Hepatocyte (in vitro differentiated cells): ENCODE measurements at regions not wholly inside any gene's neighbourhood (a gene's known extent, or its start where the extent isn't known, plus 50 kb on each side); places are given as distances from the start of the nearest gene placed in this dataset.

ENCODE experiments used
- DNase-seq: peaks from one replicate; pipeline ENCODE4 v3.0.0-alpha.2; 2016; ENCODE audit warnings: low spot score
- H2AFZ ChIP-seq: fragments of 200-600 bp; sonication (generic); 2 replicates; pipeline ENCODE4 v1.6.0; 2016; ENCODE audit warnings: antibody characterized with exemption, mild to moderate bottlenecking
- H3K27ac ChIP-seq: fragments of 200-600 bp; sonication (generic); 2 replicates; pipeline ENCODE4 v1.5.1; 2016; ENCODE audit warnings: mild to moderate bottlenecking
- H3K27me3 ChIP-seq: fragments of 200-600 bp; sonication (generic); 2 replicates; pipeline ENCODE4 v1.6.1; 2016
- H3K36me3 ChIP-seq: fragments of 200-600 bp; sonication (generic); replicated peaks from 2 replicates; pipeline ENCODE4 v1.5.1; 2016; ENCODE audit warnings: low read depth; ENCODE audit not compliant: insufficient read depth
- H3K4me1 ChIP-seq: fragments of 200-600 bp; sonication (generic); 2 replicates; pipeline ENCODE4 v1.5.1; 2016; ENCODE audit warnings: mild to moderate bottlenecking, moderate library complexity; ENCODE audit not compliant: insufficient read depth
- H3K4me2 ChIP-seq: fragments of 200-600 bp; sonication (generic); 2 replicates; pipeline ENCODE4 v1.6.0; 2016
- H3K4me3 ChIP-seq: fragments of 200-600 bp; sonication (generic); 2 replicates; pipeline ENCODE4 v1.5.1; 2016; ENCODE audit warnings: mild to moderate bottlenecking
- H3K79me2 ChIP-seq: fragments of 200-600 bp; sonication (generic); 2 replicates; pipeline ENCODE4 v1.6.0; 2017; ENCODE audit warnings: mild to moderate bottlenecking
- H3K9me2 ChIP-seq: fragments of 200-600 bp; sonication (generic); replicated peaks from 2 replicates; pipeline ENCODE4 v1.6.0; 2017; ENCODE audit warnings: mild to moderate bottlenecking; ENCODE audit not compliant: insufficient read depth
- H3K9me3 ChIP-seq: fragments of 200-600 bp; sonication (generic); 2 replicates; pipeline ENCODE4 v1.5.1; 2016; ENCODE audit warnings: low read depth, mild to moderate bottlenecking
- H4K20me1 ChIP-seq: fragments of 200-600 bp; sonication (generic); 2 replicates; pipeline ENCODE4 v1.6.0; 2016; ENCODE audit warnings: mild to moderate bottlenecking; ENCODE audit not compliant: insufficient read depth, poor library complexity, severe bottlenecking
- CTCF ChIP-seq: fragments of 200-600 bp; sonication (generic); IDR thresholded peaks from 2 replicates; pipeline ENCODE4 v1.5.1; 2016; ENCODE audit warnings: antibody characterized with exemption, mild to moderate bottlenecking; ENCODE audit not compliant: poor library complexity
- EZH2 ChIP-seq: fragments of 200-600 bp; sonication (generic); IDR thresholded peaks from 2 replicates; pipeline ENCODE4 v1.6.1; 2016; ENCODE audit warnings: antibody characterized with exemption, mild to moderate bottlenecking, borderline replicate concordance
- EZH2phosphoT487 ChIP-seq: fragments of 200-600 bp; sonication (generic); IDR thresholded peaks from one replicate; pipeline ENCODE4 v1.6.1; 2018; ENCODE audit warnings: antibody characterized with exemption, mild to moderate bottlenecking, low read depth, moderate library complexity; ENCODE audit not compliant: unreplicated experiment, severe bottlenecking
- WGBS: methylation state at CpG from one replicate; pipeline ENCODE4 v1.1.6; 2016; ENCODE audit warnings: low lambda C conversion rate; ENCODE audit errors: missing lambda C conversion rate; 5-methylcytosine and 5-hydroxymethylcytosine counted together

DNA sequence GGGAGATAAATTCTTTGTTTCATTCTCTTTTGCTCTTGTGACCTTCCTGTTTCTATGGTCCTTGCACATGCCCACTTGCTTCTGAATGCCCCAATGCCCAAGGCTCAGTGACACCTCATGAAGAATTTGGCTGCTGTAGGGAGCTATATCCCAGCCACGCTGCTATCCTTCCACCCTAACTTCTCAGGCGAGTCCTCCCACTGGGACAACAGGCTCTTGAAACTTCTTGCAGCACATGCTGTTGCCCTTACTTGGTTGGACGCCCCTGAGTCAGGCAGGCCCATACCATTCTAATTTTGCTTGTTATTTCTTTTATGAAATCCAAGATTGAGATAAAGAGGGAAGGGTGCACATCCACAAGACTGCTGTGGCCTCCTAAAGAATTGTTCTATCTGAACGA, 57.6 kb upstream of the BLID start:
- H2AFZ ChIP-seq = no peak overlapping the region
- H3K9me2 ChIP-seq = no peaks in the 10 kb centered on the region
- no peaks in the 10 kb centered on the region for H3K79me2 ChIP-seq
- no peaks in the 10 kb centered on the region for H4K20me1 ChIP-seq
- no peaks in the 10 kb centered on the region for H3K9me3 ChIP-seq
- no peak for DNase-seq
- H3K4me3 ChIP-seq = no peak overlapping the region
- no peak overlapping the region for H3K27ac ChIP-seq
- TF ChIP-seq EZH2 (no peak), CTCF (no peak), EZH2phosphoT487 (no peak)
- H3K27me3 ChIP-seq = no peaks in the 10 kb centered on the region
- 88% methylated on average over 4 of the region's 4 CpGs for WGBS
- no peak overlapping the region for H3K4me2 ChIP-seq
- H3K4me1 ChIP-seq = no peaks in the 10 kb centered on the region
- H3K36me3 ChIP-seq = no peaks in the 10 kb centered on the region

DNA sequence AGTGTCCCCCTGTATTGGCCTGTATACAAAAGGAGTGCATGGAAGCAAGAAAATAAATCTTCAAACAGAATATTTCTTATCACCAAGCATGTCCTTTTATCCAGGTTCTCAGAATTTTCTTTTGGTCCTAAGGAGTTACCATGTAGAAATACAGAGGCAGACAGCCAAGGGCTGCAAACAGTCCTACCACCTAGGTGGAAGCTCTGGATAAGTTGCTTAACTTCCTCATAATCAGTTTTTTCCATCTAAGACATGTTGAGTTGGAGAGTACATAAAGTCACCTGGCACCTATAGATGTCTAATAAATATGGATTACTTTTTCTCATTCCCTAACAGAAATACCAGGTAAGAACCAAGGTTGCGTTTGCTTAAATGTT, 57.0 kb upstream of the BLID start:
- Histone ChIP-seq H3K36me3 (no peaks in the 10 kb centered on the region), H3K27me3 (no peaks in the 10 kb centered on the region), H3K4me2 (no peak overlapping the region), H3K79me2 (no peaks in the 10 kb centered on the region), H3K4me1 (no peaks in the 10 kb centered on the region), H3K9me2 (no peaks in the 10 kb centered on the region), H3K27ac (no peak overlapping the region), H4K20me1 (no peaks in the 10 kb centered on the region), H2AFZ (no peak overlapping the region), H3K9me3 (no peaks in the 10 kb centered on the region), H3K4me3 (no peak overlapping the region)
- 87% methylated on average over 1 of the region's 1 CpG for WGBS
- TF ChIP-seq CTCF (no peak), EZH2 (no peak), EZH2phosphoT487 (no peak)
- DNase-seq = no peak

DNA sequence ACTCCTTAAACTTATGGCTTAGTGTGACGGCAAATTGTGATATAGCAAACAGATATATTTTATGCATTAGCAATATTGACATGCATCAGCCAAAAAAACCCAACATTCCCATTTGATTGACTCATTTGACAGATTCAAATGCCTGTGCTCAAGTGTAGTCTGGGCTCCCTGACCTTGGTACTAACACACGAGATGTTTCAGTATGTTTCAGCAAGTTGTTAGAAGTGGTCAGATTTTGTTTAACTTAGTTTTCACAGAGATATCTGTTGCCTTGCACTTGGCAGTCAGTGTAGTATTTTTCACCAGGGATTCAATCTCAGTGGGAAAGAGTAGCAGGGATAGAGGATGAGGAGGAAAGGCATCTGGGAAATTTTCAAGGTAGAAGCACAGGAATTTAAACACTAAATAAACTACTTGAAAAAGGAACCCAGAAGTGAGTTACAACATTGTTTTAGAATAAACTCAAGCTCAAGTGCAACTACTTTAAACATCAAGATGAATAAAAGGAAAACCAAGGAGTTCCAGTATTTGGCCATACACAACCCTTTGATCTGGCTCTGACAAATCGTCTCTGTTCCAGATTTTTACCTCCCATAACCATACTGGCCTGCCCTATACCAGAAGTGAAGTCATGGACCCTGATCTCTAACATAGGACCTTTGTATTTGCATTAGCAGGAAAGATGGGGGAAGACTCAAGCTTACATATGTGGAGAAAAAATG, 56.5 kb upstream of the BLID start:
- 89% methylated on average over 3 of the region's 3 CpGs for WGBS
- H3K9me2 ChIP-seq = no peaks in the 10 kb centered on the region
- H3K9me3 ChIP-seq = no peaks in the 10 kb centered on the region
- H3K79me2 ChIP-seq = peaks cover 3% of the 10 kb centered on the region
- no peak overlapping the region for H3K4me3 ChIP-seq
- no peaks in the 10 kb centered on the region for H4K20me1 ChIP-seq
- TF ChIP-seq CTCF = no peak
- no peak for TF ChIP-seq EZH2
- no peak for TF ChIP-seq EZH2phosphoT487
- no peaks in the 10 kb centered on the region for H3K27me3 ChIP-seq
- no peaks in the 10 kb centered on the region for H3K36me3 ChIP-seq
- H3K4me2 ChIP-seq = no peak overlapping the region
- no peak overlapping the region for H3K27ac ChIP-seq
- H2AFZ ChIP-seq = no peak overlapping the region
- no peaks in the 10 kb centered on the region for H3K4me1 ChIP-seq
- DNase-seq = no peak
